HL-60 (cell line): ENCODE measurements at regions not wholly inside any gene's neighbourhood (a gene's known extent, or its start where the extent isn't known, plus 50 kb on each side); places are given as distances from the start of the nearest gene placed in this dataset.

ENCODE experiments used
- GABPA ChIP-seq: IDR thresholded peaks from 2 replicates; pipeline ENCODE4 v1.6.1; 2012; ENCODE audit warnings: low read depth
- SPI1 ChIP-seq: IDR thresholded peaks from 2 replicates; pipeline ENCODE4 v1.6.1; 2012; ENCODE audit warnings: low read depth, mild to moderate bottlenecking, borderline replicate concordance
- TF ChIP-seq, protein P1 (sequence below): IDR thresholded peaks from one replicate; pipeline ENCODE4 v1.5.1; 2011; ENCODE audit warnings: low read length, control low read depth, inconsistent platforms; ENCODE audit not compliant: insufficient read depth

DNA sequence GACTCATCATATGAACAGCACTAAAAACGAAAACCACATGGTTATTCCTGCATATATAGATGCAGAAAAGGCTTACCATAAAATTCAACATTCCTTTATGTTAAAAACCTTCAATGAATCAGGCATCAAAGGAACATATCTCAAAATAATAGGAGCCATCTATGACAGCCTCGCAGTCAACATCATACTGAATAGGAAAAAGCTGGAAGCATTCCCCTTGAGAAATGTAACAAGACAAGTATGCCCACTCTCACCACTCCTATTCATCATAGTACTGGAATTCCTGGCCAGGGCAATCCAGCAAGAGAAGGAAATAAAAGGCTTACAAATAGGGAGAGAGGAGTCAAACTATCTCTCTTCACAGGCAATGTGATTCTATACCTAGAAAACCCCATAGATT, 179.6 kb upstream of the HTR2A start:
- TF ChIP-seq, protein P1, sequence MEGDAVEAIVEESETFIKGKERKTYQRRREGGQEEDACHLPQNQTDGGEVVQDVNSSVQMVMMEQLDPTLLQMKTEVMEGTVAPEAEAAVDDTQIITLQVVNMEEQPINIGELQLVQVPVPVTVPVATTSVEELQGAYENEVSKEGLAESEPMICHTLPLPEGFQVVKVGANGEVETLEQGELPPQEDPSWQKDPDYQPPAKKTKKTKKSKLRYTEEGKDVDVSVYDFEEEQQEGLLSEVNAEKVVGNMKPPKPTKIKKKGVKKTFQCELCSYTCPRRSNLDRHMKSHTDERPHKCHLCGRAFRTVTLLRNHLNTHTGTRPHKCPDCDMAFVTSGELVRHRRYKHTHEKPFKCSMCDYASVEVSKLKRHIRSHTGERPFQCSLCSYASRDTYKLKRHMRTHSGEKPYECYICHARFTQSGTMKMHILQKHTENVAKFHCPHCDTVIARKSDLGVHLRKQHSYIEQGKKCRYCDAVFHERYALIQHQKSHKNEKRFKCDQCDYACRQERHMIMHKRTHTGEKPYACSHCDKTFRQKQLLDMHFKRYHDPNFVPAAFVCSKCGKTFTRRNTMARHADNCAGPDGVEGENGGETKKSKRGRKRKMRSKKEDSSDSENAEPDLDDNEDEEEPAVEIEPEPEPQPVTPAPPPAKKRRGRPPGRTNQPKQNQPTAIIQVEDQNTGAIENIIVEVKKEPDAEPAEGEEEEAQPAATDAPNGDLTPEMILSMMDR = no peak
- TF ChIP-seq SPI1 = no peak
- no peak for TF ChIP-seq GABPA
